PC-9 (cell line): ENCODE measurements at regions not wholly inside any gene's neighbourhood (a gene's known extent, or its start where the extent isn't known, plus 50 kb on each side); places are given as distances from the start of the nearest gene placed in this dataset.

ENCODE experiments used
- CTCF ChIP-seq: fragments of 200-600 bp; sonication (generic); conservative IDR thresholded peaks from 2 replicates; pipeline ENCODE4 v1.6.1; 2017; ENCODE audit warnings: mixed run types, antibody characterized with exemption, mild to moderate bottlenecking, moderate library complexity
- EZH2 ChIP-seq: fragments of 200-600 bp; sonication (generic); IDR thresholded peaks from 2 replicates; pipeline ENCODE4 v1.8.0; 2017; ENCODE audit warnings: antibody characterized with exemption, low read depth

GRCh38 chr2:91839904-91840868 lies 3031.0 kb upstream of the TEKT4 start:
- TF ChIP-seq CTCF (no peak), EZH2 (no peak)
